A549 (cell line): ENCODE measurements at regions not wholly inside any gene's neighbourhood (a gene's known extent, or its start where the extent isn't known, plus 50 kb on each side); places are given as distances from the start of the nearest gene placed in this dataset.

Experiments used
- ATAC-seq, 2 experiments: fragments of 200-7000 bp in 1 of 2; fragments of >200 bp in 1 of 2; cut with Nextera tagmentation in 1 of 2; cut with Tn5 transposase in 1 of 2; 3 replicates each; pipeline versions ENCODE4 v1.8.0 to v1.9.1; 2018 to 2020; ENCODE audit warnings: mild to moderate bottlenecking in 1 of 2, moderate library complexity in 1 of 2
- CTCF ChIA-PET: fragments of 300-600 bp; sonication (Branson Sonifier 250); formaldehyde crosslinking; extraction: SDS; loops from one replicate; lab custom pipeline; 2021; ENCODE audit warnings: antibody characterized with exemption, inconsistent platforms; lab: Yijun Ruan, JAX
- POLR2A ChIA-PET: fragments of 350-600 bp; formaldehyde crosslinking; extraction: SDS; loops from one replicate; lab custom pipeline; 2021; ENCODE audit warnings: antibody characterized with exemption, inconsistent platforms; lab: Yijun Ruan, JAX
- DNase-seq, 2 experiments: peaks; one replicate each; pipeline versions ENCODE4 v3.0.0 to v3.0.0-alpha.2; 2011 to 2016; ENCODE audit warnings: low read depth in 1 of 2, low spot score in 1 of 2
- FAIRE-seq: peaks from 2 replicates; lab custom pipeline; 2011; peaks lifted over from hg19 to GRCh38; lab: Jason Lieb, UNC
- H3K27ac ChIP-seq, 2 experiments: fragments of >200 bp; sonication (Bioruptor Twin); formaldehyde crosslinking; 3 replicates each; pipeline ENCODE4 v1.5.1; 2016 to 2017
- H3K4me1 ChIP-seq: fragments of >200 bp; sonication (Bioruptor Twin); formaldehyde crosslinking; 3 replicates; pipeline ENCODE4 v1.6.1; 2016
- H3K4me2 ChIP-seq: fragments of >200 bp; sonication (Bioruptor Twin); formaldehyde crosslinking; 3 replicates; pipeline ENCODE4 v1.6.1; 2016
- H3K4me3 ChIP-seq: fragments of >200 bp; sonication (Bioruptor Twin); formaldehyde crosslinking; 3 replicates; pipeline ENCODE4 v1.5.1; 2016
- H3K9me3 ChIP-seq: fragments of >200 bp; sonication (Bioruptor Twin); formaldehyde crosslinking; 3 replicates; pipeline ENCODE4 v1.6.1; 2016
- BHLHE40 ChIP-seq: IDR thresholded peaks from 2 replicates; pipeline ENCODE4 v1.6.1; 2012; ENCODE audit warnings: low read depth, low read length, inconsistent platforms
- CEBPB ChIP-seq, 2 experiments: fragments of >200 bp in 1 of 2; sonication (Bioruptor Twin) in 1 of 2; formaldehyde crosslinking in 1 of 2; IDR thresholded peaks; 2 replicates each; pipeline ENCODE4 v1.6.1; 2012 to 2016
- CHD4 ChIP-seq: fragments of 200-600 bp; sonication (generic); IDR thresholded peaks from 2 replicates; pipeline ENCODE4 v1.6.1; 2016; ENCODE audit warnings: antibody characterized with exemption, mild to moderate bottlenecking, borderline replicate concordance
- EHF ChIP-seq: fragments of 250-450 bp; sonication (Bioruptor Pico); IDR thresholded peaks from 2 replicates; pipeline ENCODE4 v1.5.0; 2020; ENCODE audit warnings: mild to moderate bottlenecking
- EHMT2 ChIP-seq: fragments of 200-600 bp; sonication (generic); IDR thresholded peaks from 2 replicates; pipeline ENCODE4 v1.6.1; 2016; ENCODE audit warnings: antibody characterized with exemption, low read depth, mild to moderate bottlenecking, moderate library complexity
- ESRRA ChIP-seq: fragments of 150-350 bp; IDR thresholded peaks from 2 replicates; pipeline ENCODE4 v1.6.1; 2014; ENCODE audit warnings: mild to moderate bottlenecking, low read length, borderline replicate concordance
- FOXS1 ChIP-seq: fragments of 250-450 bp; sonication (Bioruptor Pico); IDR thresholded peaks from 2 replicates; pipeline ENCODE4 v1.5.0; 2020; ENCODE audit warnings: mild to moderate bottlenecking, moderate library complexity
- HDAC2 ChIP-seq: fragments of 200-600 bp; sonication (generic); IDR thresholded peaks from 2 replicates; pipeline ENCODE4 v1.6.1; 2016
- HOXB5 ChIP-seq: fragments of 250-450 bp; sonication (Bioruptor Pico); IDR thresholded peaks from 2 replicates; pipeline ENCODE4 v1.5.0; 2020; ENCODE audit warnings: mild to moderate bottlenecking, moderate library complexity
- KDM1A ChIP-seq: fragments of 200-600 bp; sonication (generic); IDR thresholded peaks from 2 replicates; pipeline ENCODE4 v1.6.1; 2016; ENCODE audit warnings: low read depth, mild to moderate bottlenecking
- MAFK ChIP-seq: fragments of 450-650 bp; IDR thresholded peaks from 2 replicates; pipeline ENCODE4 v1.6.1; 2014; ENCODE audit not compliant: partially characterized antibody
- MYC ChIP-seq: IDR thresholded peaks from 2 replicates; pipeline ENCODE4 v1.6.1; 2012; ENCODE audit warnings: mild to moderate bottlenecking, inconsistent platforms, low read length, improper control_type of control experiment, borderline replicate concordance
- RAD21 ChIP-seq, 2 experiments: fragments of >200 bp in 1 of 2; sonication (Bioruptor Twin) in 1 of 2; formaldehyde crosslinking in 1 of 2; IDR thresholded peaks in 1 of 2; conservative IDR thresholded peaks in 1 of 2; 2 replicates in 1 of 2; 3 replicates in 1 of 2; pipeline ENCODE4 v1.6.1; 2012 to 2018; ENCODE audit warnings: inconsistent platforms in 1 of 2
- RARB ChIP-seq: fragments of 250-450 bp; sonication (Bioruptor Pico); IDR thresholded peaks from 2 replicates; pipeline ENCODE4 v1.8.0; 2021; ENCODE audit warnings: mild to moderate bottlenecking, moderate library complexity
- RFX5 ChIP-seq: fragments of 450-650 bp; IDR thresholded peaks from 2 replicates; pipeline ENCODE4 v1.7.1; 2014; ENCODE audit warnings: antibody characterized with exemption, mild to moderate bottlenecking, moderate library complexity
- RNF2 ChIP-seq: fragments of 200-600 bp; sonication (generic); IDR thresholded peaks from 2 replicates; pipeline ENCODE4 v1.6.1; 2016; ENCODE audit warnings: low read depth, mild to moderate bottlenecking, antibody characterized with exemption, moderate library complexity, borderline replicate concordance
- TFCP2L1 ChIP-seq: fragments of 250-450 bp; sonication (Bioruptor Pico); IDR thresholded peaks from 2 replicates; pipeline ENCODE4 v1.5.0; 2021; ENCODE audit warnings: mild to moderate bottlenecking
- TP53 ChIP-seq: fragments of 250-450 bp; sonication (Bioruptor Pico); IDR thresholded peaks from 2 replicates; pipeline ENCODE4 v1.5.0; 2021; ENCODE audit warnings: mild to moderate bottlenecking, moderate library complexity
- ZC3H11A ChIP-seq: fragments of 450-650 bp; IDR thresholded peaks from 2 replicates; pipeline ENCODE4 v1.6.1; 2014; ENCODE audit warnings: antibody characterized with exemption, mild to moderate bottlenecking
- ZFP36 ChIP-seq: fragments of 450-650 bp; IDR thresholded peaks from 2 replicates; pipeline ENCODE4 v1.6.1; 2014; ENCODE audit warnings: borderline replicate concordance; ENCODE audit not compliant: partially characterized antibody
- ZSCAN20 ChIP-seq: fragments of 250-450 bp; sonication (Bioruptor Pico); IDR thresholded peaks from 2 replicates; pipeline ENCODE4 v1.8.0; 2022; ENCODE audit warnings: mild to moderate bottlenecking, moderate library complexity
- WGBS: methylation state at CpG from one replicate; pipeline ENCODE4 v1.1.6; 2017; ENCODE audit errors: missing lambda C conversion rate; 5-methylcytosine and 5-hydroxymethylcytosine counted together
- TF ChIP-seq, protein P1 (sequence below): fragments of 450-650 bp; IDR thresholded peaks from 2 replicates; pipeline ENCODE4 v1.6.1; 2014; ENCODE audit warnings: antibody characterized with exemption
- TF ChIP-seq, protein P2 (sequence below): fragments of 250-450 bp; sonication (Bioruptor Pico); IDR thresholded peaks from 2 replicates; pipeline ENCODE4 v1.5.0; 2020; ENCODE audit warnings: low read depth, mild to moderate bottlenecking, moderate library complexity
- TF ChIP-seq, protein P3 (sequence below): fragments of >200 bp; sonication (Bioruptor Twin); formaldehyde crosslinking; IDR thresholded peaks from 3 replicates; pipeline ENCODE4 v1.5.1; 2016

DNA sequence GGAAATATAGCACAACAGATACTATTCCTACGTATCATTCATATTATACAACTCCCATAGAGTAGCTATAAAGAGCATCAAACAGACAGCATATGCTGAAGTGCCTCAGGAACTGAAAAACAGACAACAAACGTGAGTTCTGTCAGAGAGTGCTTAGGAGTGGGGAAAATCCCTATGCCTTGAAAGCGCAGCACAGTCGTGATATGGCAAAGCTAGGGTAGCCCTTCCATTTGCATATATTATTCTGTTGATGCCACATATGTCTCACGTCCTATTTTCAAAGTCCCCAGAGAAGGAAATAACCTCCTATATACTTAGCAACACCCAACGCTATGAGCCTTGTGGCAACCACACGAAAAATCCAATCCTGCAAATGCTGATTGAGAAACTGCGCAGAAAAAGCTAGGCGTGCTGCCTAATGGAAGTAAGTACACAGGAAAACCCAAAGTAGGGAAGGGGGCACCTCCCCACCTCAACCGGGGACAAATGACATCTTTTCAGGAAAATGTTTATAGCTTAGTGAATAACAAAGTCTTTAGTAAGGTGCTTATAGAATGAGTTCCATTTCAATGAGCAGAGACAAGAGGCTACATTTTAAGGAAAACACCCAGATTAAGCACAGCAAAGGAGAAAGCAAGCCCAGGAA, 105.1 kb downstream of the MED10 start:
- Histone ChIP-seq H3K4me1 (no peaks in the 10 kb centered on the region), H3K27ac (no peak overlapping the region), H3K4me2 (no peak overlapping the region), H3K9me3 (no peaks in the 10 kb centered on the region), H3K4me3 (no peak overlapping the region)
- ATAC-seq: no peak
- TF ChIP-seq KDM1A (no peak), RFX5 (no peak)
- 36% methylated on average over 10 of the region's 10 CpGs for WGBS
- ChIA-PET POLR2A (no interaction called here), CTCF (interaction anchor here (0.5 to 0.6 kb wide), 2 partner anchors 177 to 259 kb away, joined by 3 read pairs; no protein-coding TSS in a partner anchor)
- FAIRE-seq: no peak
- DNase-seq: no peak

DNA sequence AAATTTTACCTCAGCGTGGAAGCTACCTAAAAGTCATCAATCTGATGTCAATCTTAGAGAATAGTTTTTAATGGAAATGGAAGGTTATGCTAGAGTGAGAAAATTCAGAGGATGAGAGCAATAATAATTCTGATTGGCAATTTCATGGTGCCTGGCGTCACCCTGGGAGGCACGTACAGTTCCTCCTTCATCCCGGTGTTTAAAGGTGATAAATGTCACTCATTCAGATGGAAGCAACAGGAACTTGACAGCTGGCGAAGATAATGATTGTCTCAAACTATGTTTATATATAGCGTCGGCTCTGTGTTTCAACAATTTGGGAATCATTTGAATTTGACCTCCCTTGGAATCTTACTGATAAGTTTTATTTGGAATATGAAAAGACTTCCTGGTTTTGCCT, 108.4 kb downstream of the MED10 start:
- POLR2A ChIA-PET: no interaction called here
- H3K27ac ChIP-seq: no peak overlapping the region
- H3K4me1 ChIP-seq: no peaks in the 10 kb centered on the region
- 31% methylated on average over 7 of the region's 7 CpGs for WGBS
- no peak overlapping the region for H3K4me3 ChIP-seq
- H3K9me3 ChIP-seq: no peaks in the 10 kb centered on the region
- ATAC-seq (no peak), FAIRE-seq (no peak), DNase-seq (no peak)
- CTCF ChIA-PET: no interaction called here
- TF ChIP-seq TP53 (no peak), CHD4 (no peak), ZFP36 (no peak), HOXB5 (no peak), FOXS1 (CRISPR knock-in tag) (no peak)
- H3K4me2 ChIP-seq: no peak overlapping the region

DNA sequence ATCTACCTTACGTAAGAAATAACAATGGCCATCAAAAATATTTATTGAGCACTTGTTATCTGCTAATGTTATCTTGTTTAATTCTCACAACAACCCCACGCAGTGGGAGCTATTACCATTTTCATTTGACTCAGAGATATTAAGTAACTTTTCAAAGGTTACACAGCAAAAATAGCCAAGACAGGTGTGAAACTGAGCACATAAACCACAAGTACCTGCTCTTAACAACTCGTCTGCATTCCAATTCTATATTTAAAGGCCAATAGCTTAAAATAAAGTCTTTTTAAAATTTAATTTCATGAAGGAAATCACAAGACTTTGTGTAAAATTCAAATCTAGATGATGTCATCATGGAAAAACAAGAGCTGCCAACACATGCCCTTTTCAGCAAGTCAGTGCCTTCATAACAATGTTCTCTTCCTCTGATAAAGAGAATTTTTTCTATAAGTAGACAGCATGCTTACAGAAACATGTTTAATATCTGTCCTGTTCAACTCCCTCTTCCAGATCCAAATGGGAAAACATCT, 111.6 kb downstream of the MED10 start:
- ChIA-PET POLR2A (no interaction called here), CTCF (interaction anchor here (1.1 to 1.4 kb wide), 2 partner anchors 9 to 212 kb away, joined by 3 to 4 read pairs; no protein-coding TSS in a partner anchor)
- no peak for ATAC-seq
- no peaks in the 10 kb centered on the region for H3K9me3 ChIP-seq
- 17% methylated on average over 3 of the region's 3 CpGs for WGBS
- no peaks in the 10 kb centered on the region for H3K4me1 ChIP-seq
- no peak for FAIRE-seq
- DNase-seq: no peak
- H3K4me3 ChIP-seq: no peak overlapping the region
- H3K4me2 ChIP-seq: no peak overlapping the region
- no peak overlapping the region for H3K27ac ChIP-seq
- TF ChIP-seq CEBPB (IDR thresholded peaks at IDR 0.05): no peak
- no peak for TF ChIP-seq TFCP2L1 (CRISPR knock-in tag)
- TF ChIP-seq, protein P1, sequence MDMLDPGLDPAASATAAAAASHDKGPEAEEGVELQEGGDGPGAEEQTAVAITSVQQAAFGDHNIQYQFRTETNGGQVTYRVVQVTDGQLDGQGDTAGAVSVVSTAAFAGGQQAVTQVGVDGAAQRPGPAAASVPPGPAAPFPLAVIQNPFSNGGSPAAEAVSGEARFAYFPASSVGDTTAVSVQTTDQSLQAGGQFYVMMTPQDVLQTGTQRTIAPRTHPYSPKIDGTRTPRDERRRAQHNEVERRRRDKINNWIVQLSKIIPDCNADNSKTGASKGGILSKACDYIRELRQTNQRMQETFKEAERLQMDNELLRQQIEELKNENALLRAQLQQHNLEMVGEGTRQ: no peak
- no peak for TF ChIP-seq HOXB5
- TF ChIP-seq MYC: no peak
- no peak for TF ChIP-seq EHMT2
- TF ChIP-seq HDAC2: no peak
- TF ChIP-seq ESRRA: no peak
- TF ChIP-seq EHF: no peak
- TF ChIP-seq, protein P2, sequence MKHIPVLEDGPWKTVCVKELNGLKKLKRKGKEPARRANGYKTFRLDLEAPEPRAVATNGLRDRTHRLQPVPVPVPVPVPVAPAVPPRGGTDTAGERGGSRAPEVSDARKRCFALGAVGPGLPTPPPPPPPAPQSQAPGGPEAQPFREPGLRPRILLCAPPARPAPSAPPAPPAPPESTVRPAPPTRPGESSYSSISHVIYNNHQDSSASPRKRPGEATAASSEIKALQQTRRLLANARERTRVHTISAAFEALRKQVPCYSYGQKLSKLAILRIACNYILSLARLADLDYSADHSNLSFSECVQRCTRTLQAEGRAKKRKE (CRISPR knock-in tag): no peak
- no peak for TF ChIP-seq RARB (CRISPR knock-in tag)
- no peak for TF ChIP-seq RNF2
- TF ChIP-seq BHLHE40: no peak
- TF ChIP-seq, protein P3, sequence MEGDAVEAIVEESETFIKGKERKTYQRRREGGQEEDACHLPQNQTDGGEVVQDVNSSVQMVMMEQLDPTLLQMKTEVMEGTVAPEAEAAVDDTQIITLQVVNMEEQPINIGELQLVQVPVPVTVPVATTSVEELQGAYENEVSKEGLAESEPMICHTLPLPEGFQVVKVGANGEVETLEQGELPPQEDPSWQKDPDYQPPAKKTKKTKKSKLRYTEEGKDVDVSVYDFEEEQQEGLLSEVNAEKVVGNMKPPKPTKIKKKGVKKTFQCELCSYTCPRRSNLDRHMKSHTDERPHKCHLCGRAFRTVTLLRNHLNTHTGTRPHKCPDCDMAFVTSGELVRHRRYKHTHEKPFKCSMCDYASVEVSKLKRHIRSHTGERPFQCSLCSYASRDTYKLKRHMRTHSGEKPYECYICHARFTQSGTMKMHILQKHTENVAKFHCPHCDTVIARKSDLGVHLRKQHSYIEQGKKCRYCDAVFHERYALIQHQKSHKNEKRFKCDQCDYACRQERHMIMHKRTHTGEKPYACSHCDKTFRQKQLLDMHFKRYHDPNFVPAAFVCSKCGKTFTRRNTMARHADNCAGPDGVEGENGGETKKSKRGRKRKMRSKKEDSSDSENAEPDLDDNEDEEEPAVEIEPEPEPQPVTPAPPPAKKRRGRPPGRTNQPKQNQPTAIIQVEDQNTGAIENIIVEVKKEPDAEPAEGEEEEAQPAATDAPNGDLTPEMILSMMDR: no peak
- no peak for TF ChIP-seq RAD21 (conservative IDR thresholded peaks at IDR 0.05 in 1 of 2, IDR thresholded peaks at IDR 0.05 in 1 of 2)
- TF ChIP-seq ZC3H11A: no peak
- TF ChIP-seq ZSCAN20: no peak
- no peak for TF ChIP-seq MAFK
